ENCODE measurements at regions not wholly inside any gene's neighbourhood (a gene's known extent, or its start where the extent isn't known, plus 50 kb on each side); places are given as distances from the start of the nearest gene placed in this dataset.

DNA sequence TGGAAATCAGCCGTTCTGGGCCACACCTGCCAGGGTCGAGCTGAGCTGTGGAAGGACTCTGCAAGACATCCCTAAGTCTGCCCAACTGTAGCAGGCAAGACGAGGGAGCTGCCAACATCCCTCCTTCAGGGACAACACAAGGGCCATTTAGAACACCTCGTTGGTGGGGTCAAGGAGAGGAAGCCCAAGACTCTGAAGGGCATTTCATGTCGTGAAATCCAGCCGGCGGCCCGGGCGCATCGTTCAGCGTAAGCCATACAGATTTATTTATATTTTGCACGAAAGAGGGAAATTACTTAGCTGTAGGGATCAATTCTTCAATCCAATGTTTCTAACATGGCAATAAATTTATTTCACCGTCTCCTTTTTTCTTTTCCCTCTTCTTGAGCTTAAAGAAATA lies 101.7 kb upstream of the ZC3H12A start:
- TF ChIP-seq, protein P1, sequence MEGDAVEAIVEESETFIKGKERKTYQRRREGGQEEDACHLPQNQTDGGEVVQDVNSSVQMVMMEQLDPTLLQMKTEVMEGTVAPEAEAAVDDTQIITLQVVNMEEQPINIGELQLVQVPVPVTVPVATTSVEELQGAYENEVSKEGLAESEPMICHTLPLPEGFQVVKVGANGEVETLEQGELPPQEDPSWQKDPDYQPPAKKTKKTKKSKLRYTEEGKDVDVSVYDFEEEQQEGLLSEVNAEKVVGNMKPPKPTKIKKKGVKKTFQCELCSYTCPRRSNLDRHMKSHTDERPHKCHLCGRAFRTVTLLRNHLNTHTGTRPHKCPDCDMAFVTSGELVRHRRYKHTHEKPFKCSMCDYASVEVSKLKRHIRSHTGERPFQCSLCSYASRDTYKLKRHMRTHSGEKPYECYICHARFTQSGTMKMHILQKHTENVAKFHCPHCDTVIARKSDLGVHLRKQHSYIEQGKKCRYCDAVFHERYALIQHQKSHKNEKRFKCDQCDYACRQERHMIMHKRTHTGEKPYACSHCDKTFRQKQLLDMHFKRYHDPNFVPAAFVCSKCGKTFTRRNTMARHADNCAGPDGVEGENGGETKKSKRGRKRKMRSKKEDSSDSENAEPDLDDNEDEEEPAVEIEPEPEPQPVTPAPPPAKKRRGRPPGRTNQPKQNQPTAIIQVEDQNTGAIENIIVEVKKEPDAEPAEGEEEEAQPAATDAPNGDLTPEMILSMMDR (conservative IDR thresholded peaks at IDR 0.05), result no peak
- no peak for TF ChIP-seq ZFX (IDR thresholded peaks at IDR 0.05)
